Parathyroid adenoma (tissue), 2 donors: ENCODE measurements at regions not wholly inside any gene's neighbourhood (a gene's known extent, or its start where the extent isn't known, plus 50 kb on each side); places are given as distances from the start of the nearest gene placed in this dataset.

ENCODE experiments used
- H2AFZ ChIP-seq: fragments of 300-600 bp; sonication (generic); one replicate; pipeline ENCODE4 v1.7.0; 2017; ENCODE audit warnings: antibody characterized with exemption, mild to moderate bottlenecking
- H3K27ac ChIP-seq: fragments of 300-600 bp; sonication (generic); one replicate; pipeline ENCODE4 v1.7.0; 2017
- H3K27me3 ChIP-seq: fragments of 300-600 bp; sonication (generic); one replicate; pipeline ENCODE4 v1.7.0; 2017; ENCODE audit warnings: low read length; ENCODE audit not compliant: control insufficient read depth, insufficient read depth
- H3K36me3 ChIP-seq: fragments of 300-600 bp; sonication (generic); one replicate; pipeline ENCODE4 v1.7.0; 2017; ENCODE audit warnings: low read length; ENCODE audit not compliant: control insufficient read depth, insufficient read depth
- H3K4me1 ChIP-seq: fragments of 300-600 bp; sonication (generic); one replicate; pipeline ENCODE4 v1.7.0; 2017; ENCODE audit warnings: control low read depth
- H3K4me2 ChIP-seq: fragments of 300-600 bp; sonication (generic); one replicate; pipeline ENCODE4 v1.7.0; 2017; ENCODE audit warnings: low read length
- H3K4me3 ChIP-seq: fragments of 300-600 bp; sonication (generic); one replicate; pipeline ENCODE4 v1.7.0; 2017; ENCODE audit warnings: low read depth, low read length
- H3K79me2 ChIP-seq: fragments of 300-600 bp; sonication (generic); one replicate; pipeline ENCODE4 v1.7.0; 2017; ENCODE audit warnings: control low read depth
- H3K9ac ChIP-seq: fragments of 300-600 bp; sonication (generic); one replicate; pipeline ENCODE4 v1.7.0; 2017; ENCODE audit warnings: mild to moderate bottlenecking
- H3K9me3 ChIP-seq: fragments of 300-600 bp; sonication (generic); one replicate; pipeline ENCODE4 v1.7.0; 2017; ENCODE audit warnings: low read length; ENCODE audit not compliant: control insufficient read depth
- CTCF ChIP-seq: fragments of 300-600 bp; sonication (generic); IDR thresholded peaks from one replicate; pipeline ENCODE4 v1.7.0; 2017; ENCODE audit warnings: antibody characterized with exemption, mild to moderate bottlenecking
- donor health status: primary hyperparathyroidism.

- Histone ChIP-seq H3K4me2 (no peak overlapping the region), H3K4me1 (no peaks in the 10 kb centered on the region), H3K9me3 (peaks cover 2% of the 10 kb centered on the region), H3K4me3 (no peak overlapping the region), H3K27ac (no peak overlapping the region), H3K9ac (no peak overlapping the region), H2AFZ (no peak overlapping the region), H3K79me2 (no peaks in the 10 kb centered on the region), H3K27me3 (no peaks in the 10 kb centered on the region), H3K36me3 (no peaks in the 10 kb centered on the region)
- TF ChIP-seq CTCF = no peak
Measured at GRCh38 chr6:81942067-81942370, 189.5 kb upstream of the TENT5A start.

- no peaks in the 10 kb centered on the region for H3K79me2 ChIP-seq
- H3K4me3 ChIP-seq = no peak overlapping the region
- H3K27me3 ChIP-seq = no peaks in the 10 kb centered on the region
- no peak for TF ChIP-seq CTCF
- H3K27ac ChIP-seq = no peak overlapping the region
- no peak overlapping the region for H3K4me2 ChIP-seq
- H3K9ac ChIP-seq = no peak overlapping the region
- no peak overlapping the region for H2AFZ ChIP-seq
- no peaks in the 10 kb centered on the region for H3K4me1 ChIP-seq
- no peaks in the 10 kb centered on the region for H3K36me3 ChIP-seq
- H3K9me3 ChIP-seq = peaks cover 2% of the 10 kb centered on the region
Measured at GRCh38 chr6:81940451-81940985, 188.0 kb upstream of the TENT5A start.

- TF ChIP-seq CTCF = no peak
- H3K4me2 ChIP-seq = no peak overlapping the region
- H2AFZ ChIP-seq = no peak overlapping the region
- no peak overlapping the region for H3K9ac ChIP-seq
- H3K27me3 ChIP-seq = no peaks in the 10 kb centered on the region
- H3K4me1 ChIP-seq = no peaks in the 10 kb centered on the region
- no peaks in the 10 kb centered on the region for H3K36me3 ChIP-seq
- H3K9me3 ChIP-seq = peaks cover 2% of the 10 kb centered on the region
- no peak overlapping the region for H3K27ac ChIP-seq
- H3K79me2 ChIP-seq = no peaks in the 10 kb centered on the region
- no peak overlapping the region for H3K4me3 ChIP-seq
Measured at GRCh38 chr6:81939766-81940165, 187.3 kb upstream of the TENT5A start.

GRCh38 chr6:81938991-81939732 is 186.7 kb upstream of the TENT5A start:
- Histone ChIP-seq H3K4me2 (no peak overlapping the region), H3K9ac (no peak overlapping the region)

More at GRCh38 chr6:81938991-81939732, 186.7 kb upstream of the TENT5A start:
- Histone ChIP-seq H3K36me3 (no peaks in the 10 kb centered on the region), H3K4me3 (no peak overlapping the region), H2AFZ (no peak overlapping the region), H3K9me3 (peaks cover 2% of the 10 kb centered on the region), H3K27ac (no peak overlapping the region), H3K27me3 (no peaks in the 10 kb centered on the region), H3K79me2 (no peaks in the 10 kb centered on the region), H3K4me1 (no peaks in the 10 kb centered on the region)
- no peak for TF ChIP-seq CTCF
